ENCODE measurements at regions not wholly inside any gene's neighbourhood (a gene's known extent, or its start where the extent isn't known, plus 50 kb on each side); places are given as distances from the start of the nearest gene placed in this dataset.

DNA sequence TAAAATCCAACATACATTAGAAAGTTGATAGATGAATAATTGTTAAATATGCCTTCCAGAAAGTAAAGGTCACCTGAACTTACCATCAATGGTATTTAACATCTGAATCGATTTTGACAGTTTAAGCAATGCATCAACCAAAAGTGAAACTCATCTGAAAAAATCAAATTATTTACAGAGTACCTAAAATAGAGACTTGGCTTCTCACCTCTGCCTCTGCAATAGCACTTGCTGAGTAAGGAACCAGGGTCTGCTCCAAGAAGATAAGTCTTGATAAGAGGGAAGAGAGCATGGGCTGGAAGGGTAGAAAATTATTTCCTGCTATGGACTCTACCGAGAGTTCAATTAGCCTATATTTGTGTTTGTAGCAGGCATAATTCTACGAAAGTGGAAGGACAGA lies 868.3 kb downstream of the STIM2 start:
- no peak for DNase-seq (ENCODE audit: extremely low spot score)
- CTCF ChIA-PET: interaction anchor here (1.0 kb wide), 1 partner anchor 9 kb away, joined by 3 read pairs; no protein-coding TSS in a partner anchor
- TF ChIP-seq, protein P1, sequence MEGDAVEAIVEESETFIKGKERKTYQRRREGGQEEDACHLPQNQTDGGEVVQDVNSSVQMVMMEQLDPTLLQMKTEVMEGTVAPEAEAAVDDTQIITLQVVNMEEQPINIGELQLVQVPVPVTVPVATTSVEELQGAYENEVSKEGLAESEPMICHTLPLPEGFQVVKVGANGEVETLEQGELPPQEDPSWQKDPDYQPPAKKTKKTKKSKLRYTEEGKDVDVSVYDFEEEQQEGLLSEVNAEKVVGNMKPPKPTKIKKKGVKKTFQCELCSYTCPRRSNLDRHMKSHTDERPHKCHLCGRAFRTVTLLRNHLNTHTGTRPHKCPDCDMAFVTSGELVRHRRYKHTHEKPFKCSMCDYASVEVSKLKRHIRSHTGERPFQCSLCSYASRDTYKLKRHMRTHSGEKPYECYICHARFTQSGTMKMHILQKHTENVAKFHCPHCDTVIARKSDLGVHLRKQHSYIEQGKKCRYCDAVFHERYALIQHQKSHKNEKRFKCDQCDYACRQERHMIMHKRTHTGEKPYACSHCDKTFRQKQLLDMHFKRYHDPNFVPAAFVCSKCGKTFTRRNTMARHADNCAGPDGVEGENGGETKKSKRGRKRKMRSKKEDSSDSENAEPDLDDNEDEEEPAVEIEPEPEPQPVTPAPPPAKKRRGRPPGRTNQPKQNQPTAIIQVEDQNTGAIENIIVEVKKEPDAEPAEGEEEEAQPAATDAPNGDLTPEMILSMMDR (IDR thresholded peaks at IDR 0.05; ENCODE audit: control extremely low read depth, extremely low read depth, low read depth, missing control alignments): no peak
- POLR2A ChIA-PET: no interaction called here

DNA sequence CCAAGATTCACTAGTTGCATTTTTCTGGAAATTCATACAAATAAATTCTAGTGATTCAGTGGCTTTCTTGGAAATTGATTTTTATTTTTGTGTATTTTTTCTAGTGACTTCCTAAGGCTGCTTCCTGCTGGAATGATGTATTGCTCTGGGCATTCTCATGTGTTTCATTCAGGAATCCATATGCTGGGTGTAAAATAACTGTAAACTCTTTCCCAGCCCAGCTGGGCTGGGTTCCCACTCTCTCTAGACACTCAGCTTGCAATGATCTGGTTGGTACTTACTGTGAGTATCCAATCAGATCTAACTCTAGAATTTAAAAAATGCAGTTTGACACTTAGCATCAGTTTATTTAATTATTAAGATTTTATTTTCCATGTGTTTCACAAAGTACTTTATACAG lies 882.2 kb downstream of the STIM2 start:
- no peak for DNase-seq (ENCODE audit: extremely low spot score)
- CTCF ChIA-PET: no interaction called here
- POLR2A ChIA-PET: no interaction called here
- TF ChIP-seq, protein P1 (IDR thresholded peaks at IDR 0.05; ENCODE audit: control extremely low read depth, extremely low read depth, low read depth, missing control alignments): no peak

DNA sequence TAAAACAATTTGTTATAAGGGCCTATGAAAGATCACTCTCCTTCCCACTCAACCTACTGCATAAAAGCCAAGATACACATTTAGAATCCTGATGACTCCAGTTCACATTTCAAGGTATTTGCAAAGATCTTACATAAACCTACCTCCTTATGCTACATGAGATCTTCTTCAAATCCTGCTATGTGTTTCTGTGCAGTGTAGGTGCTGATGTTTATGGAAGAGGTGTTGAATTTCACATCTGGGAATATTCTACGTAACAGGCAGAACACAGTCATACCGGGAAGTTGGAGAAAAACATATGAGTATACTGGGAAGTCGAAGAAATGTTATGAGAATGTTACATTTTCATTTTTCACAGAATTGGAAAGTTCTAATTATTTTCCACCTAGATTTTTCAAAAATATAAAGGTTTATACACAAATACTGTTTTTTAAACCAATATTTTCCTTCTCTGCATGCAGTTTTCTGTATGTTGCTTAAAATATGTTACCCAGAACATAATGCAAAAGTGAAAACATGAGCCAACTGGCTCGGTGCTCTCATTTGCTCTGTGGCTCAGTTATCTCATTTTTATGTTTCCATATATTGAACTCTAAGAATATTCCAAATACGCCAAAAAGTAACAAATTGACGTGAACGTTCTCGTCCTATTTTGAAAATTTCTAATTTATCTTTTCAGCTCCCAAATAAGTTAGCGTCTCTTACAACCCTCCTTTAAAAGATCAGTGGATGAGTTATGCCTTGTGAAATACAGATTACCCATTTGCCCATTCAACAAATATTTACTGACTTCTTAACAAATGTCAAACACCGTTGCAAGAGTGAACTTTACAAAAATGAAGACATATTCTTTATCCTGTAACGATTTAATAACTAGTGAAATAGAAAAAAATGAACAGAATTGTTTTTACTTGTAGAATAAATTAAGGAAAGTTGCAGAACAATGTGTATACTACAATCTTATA lies 899.3 kb downstream of the STIM2 start:
- CTCF ChIA-PET: no interaction called here
- POLR2A ChIA-PET: no interaction called here
- TF ChIP-seq, protein P1 (IDR thresholded peaks at IDR 0.05; ENCODE audit: control extremely low read depth, extremely low read depth, low read depth, missing control alignments): no peak
- no peak for DNase-seq (ENCODE audit: extremely low spot score)

DNA sequence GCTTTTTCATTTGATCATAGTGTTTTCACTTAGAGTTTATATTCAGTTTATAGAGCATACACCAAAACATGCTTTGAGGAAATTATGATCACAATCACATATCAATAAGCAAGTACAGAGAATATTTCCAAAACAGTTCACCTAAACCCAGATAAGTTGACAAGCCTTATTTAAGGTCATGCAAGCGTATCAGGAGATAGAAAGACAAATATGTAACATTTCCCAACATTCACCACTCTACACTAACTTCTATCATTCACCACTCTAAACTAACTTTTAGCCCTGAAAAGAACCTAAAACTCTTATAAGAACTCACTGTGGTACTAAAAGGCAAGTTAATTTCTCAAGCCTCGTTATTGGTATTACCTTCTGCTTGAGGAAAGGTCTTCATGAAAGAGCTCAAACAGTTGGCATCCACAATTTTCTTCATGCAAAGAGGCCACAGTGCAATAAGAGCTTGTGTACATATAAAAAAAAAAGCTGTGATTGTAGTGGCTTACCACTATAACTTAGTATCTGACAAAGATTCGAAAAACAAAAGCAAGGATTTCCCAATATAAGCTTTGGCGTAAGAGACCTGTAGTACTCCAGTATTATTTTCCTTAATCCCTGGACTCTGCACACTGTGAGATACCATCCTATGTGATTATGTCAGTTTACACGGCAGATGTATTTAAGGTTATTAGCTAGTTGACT lies 903.3 kb downstream of the STIM2 start:
- ChIA-PET CTCF (interaction anchor here (0.9 to 1.8 kb wide), 3 partner anchors 10 to 15 kb away, joined by 3 to 7 read pairs (median 3); no protein-coding TSS in a partner anchor), POLR2A (no interaction called here)
- TF ChIP-seq, protein P1 (IDR thresholded peaks at IDR 0.05; ENCODE audit: control extremely low read depth, extremely low read depth, low read depth, missing control alignments): no peak
- no peak for DNase-seq (ENCODE audit: extremely low spot score)

DNA sequence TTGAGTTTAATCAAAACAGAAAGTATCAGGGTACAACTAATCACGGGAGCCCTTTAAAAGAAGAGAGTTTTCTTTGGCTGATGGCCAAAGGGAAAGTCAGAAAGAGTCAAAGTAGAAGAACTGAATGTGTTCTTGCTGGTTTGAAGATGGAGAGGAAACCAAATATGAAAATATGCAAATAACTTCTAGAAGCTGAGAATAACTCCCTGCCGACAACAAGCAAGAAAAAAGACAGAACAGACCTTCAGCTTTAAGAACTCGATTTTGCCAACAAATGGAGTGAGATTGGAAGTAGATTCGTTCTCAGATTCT lies 903.8 kb downstream of the STIM2 start:
- no peak for DNase-seq (ENCODE audit: extremely low spot score)
- ChIA-PET POLR2A (no interaction called here), CTCF (interaction anchor here (0.9 to 1.0 kb wide), 2 partner anchors 11 to 15 kb away, joined by 3 read pairs; no protein-coding TSS in a partner anchor)

DNA sequence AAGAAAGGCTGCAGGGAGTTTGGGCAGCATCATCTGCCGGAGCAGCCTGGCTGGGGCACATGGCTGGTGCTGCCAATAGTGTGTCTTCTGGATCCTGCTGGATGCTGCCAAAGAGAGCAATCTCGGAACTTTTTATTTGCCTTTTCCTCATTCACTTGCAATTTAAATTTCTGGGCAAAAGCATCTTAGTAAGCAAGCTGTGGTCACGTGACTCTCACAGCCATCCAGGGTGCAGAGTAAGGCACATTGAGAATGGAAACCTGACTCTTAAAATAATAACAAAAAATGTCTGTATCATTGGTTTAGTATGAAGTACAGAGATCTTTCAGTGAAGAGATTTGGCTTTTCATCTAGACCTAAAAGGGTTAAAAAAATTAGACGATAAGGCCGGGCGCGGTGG lies 910.3 kb downstream of the STIM2 start:
- ChIA-PET POLR2A (no interaction called here), CTCF (no interaction called here)
- DNase-seq (ENCODE audit: extremely low spot score): no peak
- TF ChIP-seq, protein P1 (IDR thresholded peaks at IDR 0.05; ENCODE audit: control extremely low read depth, extremely low read depth, low read depth, missing control alignments): no peak

More for the DNA sequence above, 903.8 kb downstream of the STIM2 start:
- TF ChIP-seq, protein P1 (IDR thresholded peaks at IDR 0.05; ENCODE audit: control extremely low read depth, extremely low read depth, low read depth, missing control alignments): no peak
